Spleen (tissue), 11 donors: ENCODE measurements at regions not wholly inside any gene's neighbourhood (a gene's known extent, or its start where the extent isn't known, plus 50 kb on each side); places are given as distances from the start of the nearest gene placed in this dataset.

Source experiments
- DNase-seq: peaks from one replicate; pipeline ENCODE4 v3.0.0-alpha.2; 2020
- H3K27ac ChIP-seq, 8 donors: fragments of 200-600 bp; sonication (generic) in 7 of 8; 1 replicate in 4 of 8; 2 replicates in 4 of 8; pipeline versions ENCODE4 v1.5.0 to v1.8.0; 2016 to 2021; ENCODE audit warnings: inconsistent platforms in 4 of 8, mild to moderate bottlenecking in 4 of 8, moderate library complexity in 1 of 8
- H3K27me3 ChIP-seq, 7 donors: fragments of 200-600 bp; sonication (generic) in 6 of 7; replicated peaks in 1 of 7; 1 replicate in 4 of 7; 2 replicates in 3 of 7; pipeline versions ENCODE4 v1.5.0 to v1.8.0; 2016 to 2021; ENCODE audit warnings: inconsistent platforms in 3 of 7, mild to moderate bottlenecking in 1 of 7
- H3K36me3 ChIP-seq, 6 donors: fragments of 200-600 bp; sonication (generic) in 5 of 6; 1 replicate in 4 of 6; 2 replicates in 2 of 6; pipeline versions ENCODE4 v1.5.0 to v1.8.0; 2016 to 2021; ENCODE audit warnings: inconsistent platforms in 2 of 6
- H3K4me1 ChIP-seq, 6 donors: fragments of 200-600 bp; sonication (generic) in 5 of 6; 1 replicate in 3 of 6; 2 replicates in 3 of 6; pipeline versions ENCODE4 v1.5.0 to v1.8.0; 2016 to 2021; ENCODE audit warnings: inconsistent platforms in 3 of 6
- H3K4me3 ChIP-seq, 8 donors: fragments of 200-600 bp; sonication (generic) in 7 of 8; 1 replicate in 4 of 8; 2 replicates in 4 of 8; pipeline versions ENCODE4 v1.5.0 to v1.8.0; 2016 to 2021; ENCODE audit warnings: inconsistent platforms in 4 of 8, mild to moderate bottlenecking in 4 of 8, moderate library complexity in 2 of 8
- H3K9me3 ChIP-seq, 8 donors: fragments of 200-600 bp; sonication (generic) in 7 of 8; 1 replicate in 4 of 8; 2 replicates in 4 of 8; pipeline versions ENCODE4 v1.5.0 to v1.8.0; 2016 to 2021; ENCODE audit warnings: inconsistent platforms in 4 of 8
- CTCF ChIP-seq, 11 experiments: fragments of 200-600 bp in 7 of 11; fragments of 450-650 bp in 4 of 11; sonication (generic) in 4 of 11; IDR thresholded peaks in 8 of 11; conservative IDR thresholded peaks in 3 of 11; 1 replicate in 7 of 11; 2 replicates in 4 of 11; pipeline versions ENCODE4 v1.4.0 to v1.8.0; 2016 to 2021; ENCODE audit warnings: antibody characterized with exemption in 11 of 11, inconsistent platforms in 4 of 11, mild to moderate bottlenecking in 1 of 11
- POLR2A ChIP-seq, 3 donors: fragments of 450-650 bp; IDR thresholded peaks; one replicate each; pipeline ENCODE4 v1.5.1; 2017; ENCODE audit warnings: antibody characterized with exemption in 3 of 3, mild to moderate bottlenecking in 1 of 3
- POLR2AphosphoS5 ChIP-seq, 3 donors: sonication (generic); formaldehyde crosslinking; IDR thresholded peaks; one replicate each; pipeline ENCODE4 v1.5.1; 2017; ENCODE audit warnings: antibody characterized with exemption in 3 of 3
- WGBS, 5 donors: extraction: QIAGEN DNeasy Blood & Tissue Kit in 3 of 5; methylation state at CpG; one replicate each; pipeline versions ENCODE4 v1.1.5 to v1.1.7; 2013 to 2018; 5-methylcytosine and 5-hydroxymethylcytosine counted together
- intact Hi-C: fragments of 100-400 bp; cut with DNase I; formaldehyde crosslinking; loops from one replicate; pipeline ENCODE4 v1.15.0; 2023; ENCODE audit warnings: low total_unique reads
- donor health status: healthy with polysubstance abuse.
- donor health status: DM: no; HTN: no; CAD: no; lungs with moderate emphysema.
- donor health status: DM: no; HTN: no; CAD: no.
- donor health status: Bipolar disorder and iron deficiency.
- donor health status: healthy.
- donor health status: DM: no; HTN: no; CAD: no.
- donor health status: DM: yes; HTN: yes; CAD: no.

GRCh38 chr3:72634128-72634527 lies 214.1 kb downstream of the SHQ1 start:
- Histone ChIP-seq H3K4me1 (peaks cover 4 to 27% (median 15%) of the 10 kb centered on the region in 6 donors), H3K27me3 (peaks cover 0 to 3% (median 0%) of the 10 kb centered on the region in 7 donors), H3K36me3 (no peaks in the 10 kb centered on the region), H3K9me3 (peaks cover 0 to 7% (median 0%) of the 10 kb centered on the region in 8 donors), H3K27ac (no peak overlapping the region), H3K4me3 (no peak overlapping the region)
- no peak for DNase-seq
- TF ChIP-seq POLR2A (IDR thresholded peaks at IDR 0.05) (no peak), CTCF (IDR thresholded peaks at IDR 0.05 in 8 of 11, conservative IDR thresholded peaks at IDR 0.05 in 3 of 11) (no peak), POLR2AphosphoS5 (IDR thresholded peaks at IDR 0.05) (no peak)
- WGBS, 5 donors = 61 to 80% (median 76%) methylated on average over 2 of the region's 2 CpGs
- intact Hi-C loops = no loop called here

DNA sequence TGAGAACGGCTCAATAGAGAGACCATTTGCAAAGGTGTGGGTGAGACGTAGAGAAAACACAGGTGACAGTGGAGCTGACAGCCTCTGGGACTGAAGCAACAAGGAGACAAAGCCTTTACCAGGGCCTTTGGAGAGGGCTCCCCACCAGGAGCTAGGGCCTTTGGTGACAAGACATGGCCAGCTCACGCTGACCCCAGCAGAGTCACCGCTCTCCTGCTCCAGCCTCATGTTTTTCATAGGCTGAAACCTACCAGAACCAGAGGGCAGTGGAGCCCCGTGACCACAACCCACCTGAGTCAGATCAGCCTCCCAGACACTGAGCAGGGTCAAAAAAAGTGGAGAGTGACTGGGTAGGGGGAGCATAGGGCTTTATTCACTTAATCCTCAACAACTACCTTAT lies 214.7 kb downstream of the SHQ1 start:
- peaks cover 0 to 3% (median 0%) of the 10 kb centered on the region in 7 donors for H3K27me3 ChIP-seq
- 75 to 92% (median 88%) methylated on average over 5 of the region's 5 CpGs for WGBS, 5 donors
- TF ChIP-seq CTCF (IDR thresholded peaks at IDR 0.05 in 8 of 11, conservative IDR thresholded peaks at IDR 0.05 in 3 of 11) = no peak
- no peak for TF ChIP-seq POLR2A (IDR thresholded peaks at IDR 0.05)
- TF ChIP-seq POLR2AphosphoS5 (IDR thresholded peaks at IDR 0.05) = no peak
- H3K36me3 ChIP-seq = no peaks in the 10 kb centered on the region
- H3K4me1 ChIP-seq = peaks cover 6 to 33% (median 19%) of the 10 kb centered on the region in 6 donors
- H3K27ac ChIP-seq = no peak overlapping the region
- intact Hi-C loops = no loop called here
- H3K4me3 ChIP-seq = no peak overlapping the region
- H3K9me3 ChIP-seq = peaks cover 0 to 7% (median 0%) of the 10 kb centered on the region in 8 donors
- DNase-seq = no peak

GRCh38 chr3:72633121-72633520 lies 215.1 kb downstream of the SHQ1 start:
- Histone ChIP-seq H3K4me1 (peaks cover 9 to 37% (median 21%) of the 10 kb centered on the region in 6 donors), H3K36me3 (no peaks in the 10 kb centered on the region), H3K27ac (no peak overlapping the region), H3K4me3 (no peak overlapping the region), H3K9me3 (peaks cover 0 to 7% (median 0%) of the 10 kb centered on the region in 8 donors), H3K27me3 (peaks cover 0 to 3% (median 0%) of the 10 kb centered on the region in 7 donors)
- TF ChIP-seq POLR2A (IDR thresholded peaks at IDR 0.05) (no peak), CTCF (IDR thresholded peaks at IDR 0.05 in 8 of 11, conservative IDR thresholded peaks at IDR 0.05 in 3 of 11) (no peak), POLR2AphosphoS5 (IDR thresholded peaks at IDR 0.05) (no peak)
- no peak for DNase-seq
- 67 to 91% (median 86%) methylated on average over 4 of the region's 4 CpGs for WGBS, 5 donors
- intact Hi-C loops = no loop called here

DNA sequence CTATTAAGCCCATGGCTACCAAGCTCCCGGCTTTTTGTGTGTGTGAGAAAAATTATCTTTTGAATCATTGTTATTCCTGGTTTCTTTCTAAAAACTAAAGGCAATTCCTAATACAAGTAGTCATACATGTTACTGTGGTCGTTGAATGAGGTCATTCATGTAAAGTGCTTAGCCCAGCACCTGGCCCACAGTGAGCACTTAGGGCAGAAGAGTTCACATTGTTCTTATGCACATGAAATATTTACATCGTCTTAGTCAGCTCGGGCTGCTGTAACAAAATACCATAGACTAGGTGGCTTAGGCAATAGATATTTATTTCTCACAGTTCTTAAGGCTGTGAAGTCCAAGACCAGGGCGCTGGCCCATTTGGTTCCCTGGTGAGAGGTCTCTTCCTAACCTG lies 216.1 kb downstream of the SHQ1 start:
- H3K27ac ChIP-seq = no peak overlapping the region
- H3K27me3 ChIP-seq = peaks cover 0 to 2% (median 0%) of the 10 kb centered on the region in 7 donors
- no peak for DNase-seq
- no peak for TF ChIP-seq CTCF (IDR thresholded peaks at IDR 0.05 in 8 of 11, conservative IDR thresholded peaks at IDR 0.05 in 3 of 11)
- TF ChIP-seq POLR2AphosphoS5 (IDR thresholded peaks at IDR 0.05) = no peak
- no peak for TF ChIP-seq POLR2A (IDR thresholded peaks at IDR 0.05)
- no peak overlapping the region for H3K4me3 ChIP-seq
- H3K4me1 ChIP-seq = peaks cover 9 to 42% (median 18%) of the 10 kb centered on the region in 6 donors
- H3K36me3 ChIP-seq = no peaks in the 10 kb centered on the region
- H3K9me3 ChIP-seq = peaks cover 0 to 7% (median 0%) of the 10 kb centered on the region in 8 donors
- intact Hi-C loops = no loop called here
- WGBS, 5 donors = 83 to 99% (median 94%) methylated on average over 5 of the region's 5 CpGs
